HEK293 (cell line): ENCODE measurements at regions not wholly inside any gene's neighbourhood (a gene's known extent, or its start where the extent isn't known, plus 50 kb on each side); places are given as distances from the start of the nearest gene placed in this dataset.

Experiments
- CTCF ChIA-PET: fragments of 350-600 bp; formaldehyde crosslinking; extraction: SDS; loops from one replicate; lab custom pipeline; 2021; ENCODE audit warnings: antibody characterized with exemption; lab: Yijun Ruan, JAX
- POLR2A ChIA-PET: fragments of 300-600 bp; formaldehyde crosslinking; extraction: SDS; loops from one replicate; lab custom pipeline; 2020; ENCODE audit warnings: antibody characterized with exemption, inconsistent platforms; lab: Yijun Ruan, JAX
- H3K27ac ChIP-seq: fragments of 200-500 bp; sonication (Bioruptor generic); 2 replicates; pipeline ENCODE4 v1.5.1; 2014; ENCODE audit warnings: low read depth, low read length, control low read depth, inconsistent platforms; ENCODE audit errors: extremely low read depth
- H3K36me3 ChIP-seq, 2 experiments: fragments of 200-500 bp in 1 of 2; sonication (Bioruptor generic) in 1 of 2; 1 replicate in 1 of 2; 2 replicates in 1 of 2; pipeline ENCODE4 v1.5.1; 2014 to 2017; ENCODE audit warnings: inconsistent platforms in 2 of 2, low read length in 2 of 2; ENCODE audit not compliant: control insufficient read depth in 2 of 2, insufficient read depth in 1 of 2
- H3K4me1 ChIP-seq: fragments of 200-500 bp; sonication (Bioruptor generic); 2 replicates; pipeline ENCODE4 v1.5.1; 2014; ENCODE audit warnings: mild to moderate bottlenecking, low read length, inconsistent platforms; ENCODE audit not compliant: control insufficient read depth, insufficient read depth
- H3K4me3 ChIP-seq: 2 replicates; pipeline ENCODE4 v1.5.1; 2011; ENCODE audit warnings: low read depth, mild to moderate bottlenecking, control low read depth, low read length, moderate library complexity
- H3K9me3 ChIP-seq: fragments of 200-500 bp; sonication (Bioruptor generic); 2 replicates; pipeline ENCODE4 v1.5.1; 2014; ENCODE audit warnings: low read depth, low read length, inconsistent platforms; ENCODE audit not compliant: control insufficient read depth, insufficient read depth
- HOXA7 ChIP-seq: sonication (generic); formaldehyde crosslinking; IDR thresholded peaks from 2 replicates; pipeline ENCODE4 v1.8.1; 2022; ENCODE audit warnings: missing genetic modification reagents, borderline replicate concordance
- RBAK ChIP-seq: fragments of 450-650 bp; formaldehyde crosslinking; IDR thresholded peaks from 2 replicates; pipeline ENCODE4 v1.5.1; 2016; ENCODE audit warnings: missing biosample characterization, missing genetic modification characterization
- SCRT1 ChIP-seq: fragments of 450-650 bp; formaldehyde crosslinking; IDR thresholded peaks from 2 replicates; pipeline ENCODE4 v1.5.1; 2016; ENCODE audit warnings: missing biosample characterization, missing genetic modification characterization, borderline replicate concordance
- TRIM28 ChIP-seq: IDR thresholded peaks from 2 replicates; pipeline ENCODE4 v1.6.1; 2011; ENCODE audit warnings: low read length, control low read depth, borderline replicate concordance
- YY2 ChIP-seq: fragments of 450-650 bp; formaldehyde crosslinking; IDR thresholded peaks from 2 replicates; pipeline ENCODE4 v1.5.1; 2016; ENCODE audit warnings: missing biosample characterization, missing genetic modification characterization
- ZBTB11 ChIP-seq: fragments of 450-650 bp; formaldehyde crosslinking; conservative IDR thresholded peaks from 2 replicates; pipeline ENCODE4 v1.5.1; 2016; ENCODE audit warnings: low read depth, missing biosample characterization, missing genetic modification characterization
- ZNF140 ChIP-seq: fragments of 450-650 bp; formaldehyde crosslinking; IDR thresholded peaks from 2 replicates; pipeline ENCODE4 v1.5.1; 2016; ENCODE audit warnings: missing biosample characterization, missing genetic modification characterization
- ZNF146 ChIP-seq: fragments of 450-650 bp; formaldehyde crosslinking; IDR thresholded peaks from 2 replicates; pipeline ENCODE4 v1.5.1; 2016; ENCODE audit warnings: missing biosample characterization, missing genetic modification characterization
- ZNF169 ChIP-seq: fragments of 450-650 bp; formaldehyde crosslinking; IDR thresholded peaks from 2 replicates; pipeline ENCODE4 v1.5.1; 2016; ENCODE audit warnings: missing biosample characterization, missing genetic modification characterization
- ZNF2 ChIP-seq: fragments of 450-650 bp; formaldehyde crosslinking; IDR thresholded peaks from 2 replicates; pipeline ENCODE4 v1.5.1; 2016; ENCODE audit warnings: missing biosample characterization, missing genetic modification characterization
- ZNF239 ChIP-seq: fragments of 450-650 bp; formaldehyde crosslinking; IDR thresholded peaks from 2 replicates; pipeline ENCODE4 v1.5.1; 2016; ENCODE audit warnings: missing biosample characterization, missing genetic modification characterization
- ZNF398 ChIP-seq: fragments of 450-650 bp; formaldehyde crosslinking; IDR thresholded peaks from 2 replicates; pipeline ENCODE4 v1.5.1; 2017; ENCODE audit warnings: missing biosample characterization, missing genetic modification characterization
- ZNF510 ChIP-seq: fragments of 450-650 bp; formaldehyde crosslinking; IDR thresholded peaks from 2 replicates; pipeline ENCODE4 v1.5.1; 2018; ENCODE audit warnings: mild to moderate bottlenecking, missing genetic modification characterization, missing biosample characterization; ENCODE audit not compliant: insufficient replicate concordance
- ZNF530 ChIP-seq: fragments of 450-650 bp; formaldehyde crosslinking; IDR thresholded peaks from 2 replicates; pipeline ENCODE4 v1.5.1; 2016; ENCODE audit warnings: low read depth, missing biosample characterization, missing genetic modification characterization
- ZNF558 ChIP-seq: fragments of 450-650 bp; formaldehyde crosslinking; IDR thresholded peaks from 2 replicates; pipeline ENCODE4 v1.5.1; 2016; ENCODE audit warnings: missing biosample characterization, missing genetic modification characterization
- ZNF580 ChIP-seq: fragments of 450-650 bp; formaldehyde crosslinking; IDR thresholded peaks from 2 replicates; pipeline ENCODE4 v1.5.1; 2016; ENCODE audit warnings: missing biosample characterization, missing genetic modification characterization
- ZNF626 ChIP-seq: fragments of 450-650 bp; sonication (Bioruptor Pico); formaldehyde crosslinking; IDR thresholded peaks from 2 replicates; pipeline ENCODE4 v1.5.1; 2018; ENCODE audit warnings: missing biosample characterization, missing genetic modification characterization, inconsistent platforms
- ZNF639 ChIP-seq: fragments of 450-650 bp; formaldehyde crosslinking; IDR thresholded peaks from 2 replicates; pipeline ENCODE4 v1.5.1; 2016; ENCODE audit warnings: missing biosample characterization, missing genetic modification characterization
- ZNF645 ChIP-seq: fragments of 450-650 bp; formaldehyde crosslinking; IDR thresholded peaks from 2 replicates; pipeline ENCODE4; 2016; ENCODE audit warnings: missing biosample characterization, missing genetic modification characterization
- ZNF791 ChIP-seq: fragments of 450-650 bp; formaldehyde crosslinking; IDR thresholded peaks from 2 replicates; pipeline ENCODE4 v1.5.1; 2016; ENCODE audit warnings: missing biosample characterization, missing genetic modification characterization
- ZNF837 ChIP-seq: fragments of 450-650 bp; formaldehyde crosslinking; IDR thresholded peaks from 2 replicates; pipeline ENCODE4 v1.5.1; 2016; ENCODE audit warnings: missing biosample characterization, missing genetic modification characterization
- TF ChIP-seq, protein P1 (sequence below): fragments of 450-650 bp; IDR thresholded peaks from 2 replicates; pipeline ENCODE4 v1.5.1; 2018; ENCODE audit warnings: missing biosample characterization, missing genetic modification characterization
- TF ChIP-seq, protein P2 (sequence below): fragments of 450-650 bp; formaldehyde crosslinking; IDR thresholded peaks from 2 replicates; pipeline ENCODE4 v1.5.1; 2016; ENCODE audit warnings: missing biosample characterization, missing genetic modification characterization
- TF ChIP-seq, protein P3 (sequence below): fragments of 450-650 bp; formaldehyde crosslinking; IDR thresholded peaks from 2 replicates; pipeline ENCODE4 v1.5.1; 2016; ENCODE audit warnings: missing biosample characterization, missing genetic modification characterization

GRCh38 chr1:80966266-80966665 is 834.5 kb upstream of the ADGRL2 start:
- Histone ChIP-seq H3K27ac (no peak overlapping the region), H3K4me3 (no peak overlapping the region), H3K4me1 (no peaks in the 10 kb centered on the region), H3K36me3 (no peaks in the 10 kb centered on the region), H3K9me3 (no peaks in the 10 kb centered on the region)
- POLR2A ChIA-PET: no interaction called here
- TF ChIP-seq ZNF626 (tag by site-specific recombination) (no peak), ZBTB11 (tag by site-specific recombination) (no peak), ZNF239 (no peak), ZNF530 (tag by site-specific recombination) (no peak), RBAK (tag by site-specific recombination) (no peak), YY2 (tag by site-specific recombination) (no peak), ZNF398 (tag by site-specific recombination) (no peak), ZNF837 (tag by site-specific recombination) (no peak), ZNF510 (tag by site-specific recombination) (no peak), ZNF639 (no peak), ZNF558 (tag by site-specific recombination) (no peak)
- TF ChIP-seq, protein P1, sequence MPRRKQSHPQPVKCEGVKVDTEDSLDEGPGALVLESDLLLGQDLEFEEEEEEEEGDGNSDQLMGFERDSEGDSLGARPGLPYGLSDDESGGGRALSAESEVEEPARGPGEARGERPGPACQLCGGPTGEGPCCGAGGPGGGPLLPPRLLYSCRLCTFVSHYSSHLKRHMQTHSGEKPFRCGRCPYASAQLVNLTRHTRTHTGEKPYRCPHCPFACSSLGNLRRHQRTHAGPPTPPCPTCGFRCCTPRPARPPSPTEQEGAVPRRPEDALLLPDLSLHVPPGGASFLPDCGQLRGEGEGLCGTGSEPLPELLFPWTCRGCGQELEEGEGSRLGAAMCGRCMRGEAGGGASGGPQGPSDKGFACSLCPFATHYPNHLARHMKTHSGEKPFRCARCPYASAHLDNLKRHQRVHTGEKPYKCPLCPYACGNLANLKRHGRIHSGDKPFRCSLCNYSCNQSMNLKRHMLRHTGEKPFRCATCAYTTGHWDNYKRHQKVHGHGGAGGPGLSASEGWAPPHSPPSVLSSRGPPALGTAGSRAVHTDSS (tag by site-specific recombination): no peak
- CTCF ChIA-PET: no interaction called here

DNA sequence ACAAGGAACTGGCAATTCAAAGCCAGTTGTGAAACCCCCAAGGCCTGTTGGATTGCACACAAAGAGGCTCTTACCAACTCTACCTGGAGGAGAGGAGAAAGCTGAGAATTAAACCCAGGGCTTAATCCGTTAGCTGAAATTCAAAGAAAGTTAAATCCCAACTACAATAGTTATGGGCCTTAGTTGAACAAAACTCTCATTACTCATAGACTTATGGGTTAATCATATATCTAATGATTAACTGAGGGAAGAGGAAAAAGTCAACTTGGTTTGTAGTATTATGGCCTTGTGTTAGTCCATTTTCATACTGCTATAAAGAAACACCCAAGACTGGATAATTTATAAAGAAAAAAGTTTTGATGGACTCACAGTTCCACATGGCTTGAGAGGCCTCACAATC is 838.2 kb upstream of the ADGRL2 start:
- Histone ChIP-seq H3K4me1 (no peaks in the 10 kb centered on the region), H3K27ac (no peak overlapping the region), H3K4me3 (no peak overlapping the region), H3K36me3 (no peaks in the 10 kb centered on the region), H3K9me3 (no peaks in the 10 kb centered on the region)
- CTCF ChIA-PET: no interaction called here
- POLR2A ChIA-PET: no interaction called here
- TF ChIP-seq ZNF2 (tag by site-specific recombination) (no peak), ZNF140 (tag by site-specific recombination) (no peak), SCRT1 (tag by site-specific recombination) (no peak), ZNF169 (tag by site-specific recombination) (no peak), ZNF146 (tag by site-specific recombination) (no peak), HOXA7 (CRISPR knock-in tag) (no peak), ZNF239 (no peak), ZNF645 (tag by site-specific recombination) (no peak), ZNF580 (tag by site-specific recombination) (no peak), ZNF791 (tag by site-specific recombination) (no peak), TRIM28 (no peak)
- TF ChIP-seq, protein P2, sequence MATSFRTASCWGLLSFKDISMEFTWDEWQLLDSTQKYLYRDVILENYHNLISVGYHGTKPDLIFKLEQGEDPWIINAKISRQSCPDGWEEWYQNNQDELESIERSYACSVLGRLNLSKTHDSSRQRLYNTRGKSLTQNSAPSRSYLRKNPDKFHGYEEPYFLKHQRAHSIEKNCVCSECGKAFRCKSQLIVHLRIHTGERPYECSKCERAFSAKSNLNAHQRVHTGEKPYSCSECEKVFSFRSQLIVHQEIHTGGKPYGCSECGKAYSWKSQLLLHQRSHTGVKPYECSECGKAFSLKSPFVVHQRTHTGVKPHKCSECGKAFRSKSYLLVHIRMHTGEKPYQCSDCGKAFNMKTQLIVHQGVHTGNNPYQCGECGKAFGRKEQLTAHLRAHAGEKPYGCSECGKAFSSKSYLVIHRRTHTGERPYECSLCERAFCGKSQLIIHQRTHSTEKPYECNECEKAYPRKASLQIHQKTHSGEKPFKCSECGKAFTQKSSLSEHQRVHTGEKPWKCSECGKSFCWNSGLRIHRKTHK (tag by site-specific recombination): no peak
- TF ChIP-seq, protein P3, sequence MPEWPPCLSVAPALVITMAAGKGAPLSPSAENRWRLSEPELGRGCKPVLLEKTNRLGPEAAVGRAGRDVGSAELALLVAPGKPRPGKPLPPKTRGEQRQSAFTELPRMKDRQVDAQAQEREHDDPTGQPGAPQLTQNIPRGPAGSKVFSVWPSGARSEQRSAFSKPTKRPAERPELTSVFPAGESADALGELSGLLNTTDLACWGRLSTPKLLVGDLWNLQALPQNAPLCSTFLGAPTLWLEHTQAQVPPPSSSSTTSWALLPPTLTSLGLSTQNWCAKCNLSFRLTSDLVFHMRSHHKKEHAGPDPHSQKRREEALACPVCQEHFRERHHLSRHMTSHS (tag by site-specific recombination): no peak
